HG03064 (cell line): ENCODE measurements at regions not wholly inside any gene's neighbourhood (a gene's known extent, or its start where the extent isn't known, plus 50 kb on each side); places are given as distances from the start of the nearest gene placed in this dataset.

ENCODE experiments used
- ATAC-seq: cut with Tn5 transposase; IDR thresholded peaks from one replicate; pipeline ENCODE4 v1.9.1; 2021; ENCODE audit warnings: low read depth; ENCODE audit not compliant: unreplicated experiment

DNA sequence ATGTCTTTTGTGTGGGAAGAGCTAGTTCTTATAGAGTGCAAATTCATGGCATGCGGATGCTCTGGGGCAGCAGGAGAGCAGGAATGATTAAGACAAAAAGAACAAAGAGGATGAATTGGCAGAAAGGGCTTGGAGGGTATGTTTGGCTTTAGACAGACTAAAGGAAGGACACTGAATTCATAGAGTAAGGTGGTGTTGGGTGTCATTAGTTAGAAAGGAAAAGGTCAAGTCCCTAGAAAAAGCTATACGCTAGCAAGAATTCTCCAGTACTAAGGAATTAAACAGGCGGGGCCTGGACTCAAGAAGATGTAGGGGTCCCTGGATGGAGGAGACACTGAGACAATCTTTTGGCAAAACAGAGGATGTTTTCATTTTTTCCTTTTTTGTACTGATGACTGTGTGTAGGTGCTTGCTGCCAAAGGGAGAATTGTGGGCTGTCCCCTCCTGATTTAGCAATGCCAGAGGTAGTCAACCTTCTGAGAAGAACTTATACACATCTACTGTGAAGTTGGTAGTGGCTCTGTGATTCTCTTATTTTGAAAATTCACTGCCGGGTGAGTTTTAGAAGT is 391.0 kb downstream of the SPRY1 start:
- no peak for ATAC-seq

DNA sequence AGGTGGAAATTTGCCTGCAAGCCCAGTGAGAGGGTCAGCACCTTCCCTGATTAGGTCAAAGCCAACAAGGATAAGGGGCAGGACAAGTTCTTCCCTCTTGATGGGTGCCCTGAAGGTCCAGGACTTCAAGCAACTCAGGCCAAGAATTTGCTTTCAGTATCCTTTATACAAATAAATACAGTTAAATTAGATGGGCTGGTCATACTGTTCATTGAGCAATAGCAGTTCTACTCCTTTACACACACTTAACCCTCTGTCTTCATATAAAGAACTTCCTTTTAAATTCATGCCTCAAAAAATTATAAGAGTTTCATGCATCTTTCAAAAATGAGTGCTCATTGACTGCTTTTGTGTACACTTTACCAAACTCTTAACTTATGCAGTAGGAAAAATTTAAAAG is 392.0 kb downstream of the SPRY1 start:
- no peak for ATAC-seq

DNA sequence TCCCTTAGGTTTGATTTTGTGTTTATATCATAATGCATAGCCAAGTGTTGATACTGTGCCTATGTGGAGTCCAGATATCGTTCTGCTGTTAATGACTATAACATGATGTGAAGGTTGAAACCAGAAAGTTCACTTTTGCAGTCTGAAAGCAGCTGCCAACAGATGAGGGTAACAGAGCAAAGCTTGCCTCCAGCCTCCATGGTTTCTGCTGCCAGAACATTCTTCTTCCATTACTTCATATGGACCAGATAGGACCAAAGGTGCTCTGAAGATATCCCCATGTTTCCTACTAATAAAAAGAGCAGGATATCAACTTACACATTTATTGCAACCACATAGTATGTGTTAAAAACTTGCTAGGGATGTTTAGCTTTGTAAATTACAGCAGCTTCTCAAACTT is 394.1 kb downstream of the SPRY1 start:
- ATAC-seq: no peak

DNA sequence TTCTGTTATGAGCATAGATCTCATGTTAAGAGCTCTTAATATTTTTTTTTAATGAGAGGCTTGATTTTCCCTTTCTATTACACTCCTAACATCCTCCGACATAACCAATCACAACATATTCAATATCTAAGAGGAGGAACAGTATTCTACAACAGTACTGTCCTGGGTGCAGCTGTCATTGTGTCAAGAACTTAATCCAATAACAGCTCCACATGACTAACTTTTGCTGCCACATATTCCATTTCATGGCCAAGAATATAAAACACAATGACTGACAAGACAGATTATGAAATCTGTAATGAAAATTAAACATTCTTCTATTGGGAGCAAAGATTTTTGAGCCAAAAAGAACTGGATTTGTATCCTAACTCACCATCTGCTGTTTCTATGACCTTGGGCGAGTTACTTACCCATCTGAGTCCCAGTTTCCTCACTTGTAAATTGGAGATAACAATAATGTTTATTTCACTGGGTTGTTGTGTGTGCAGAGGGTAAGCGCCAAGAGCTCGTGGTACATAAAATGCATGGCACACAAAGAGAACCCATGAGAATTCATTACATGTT is 405.6 kb downstream of the SPRY1 start:
- ATAC-seq: no peak

DNA sequence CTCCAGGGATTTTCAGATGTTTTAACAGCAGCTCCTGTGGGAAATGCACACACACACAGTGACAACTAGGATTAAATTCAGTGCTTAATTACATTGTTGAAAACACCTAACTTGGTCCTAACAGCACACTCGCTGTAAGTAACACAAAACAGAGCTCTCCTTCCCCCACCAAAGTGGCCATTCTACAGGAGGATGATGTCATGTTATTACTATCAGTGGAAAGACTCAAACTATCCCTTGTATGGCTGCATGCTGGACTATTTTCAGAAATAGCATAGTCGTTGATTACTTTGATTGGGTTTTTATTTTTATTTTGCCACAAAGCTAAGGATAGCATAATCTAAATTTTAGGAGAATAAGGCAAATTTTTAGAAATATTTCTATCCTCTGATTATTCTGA is 406.3 kb downstream of the SPRY1 start:
- no peak for ATAC-seq

DNA sequence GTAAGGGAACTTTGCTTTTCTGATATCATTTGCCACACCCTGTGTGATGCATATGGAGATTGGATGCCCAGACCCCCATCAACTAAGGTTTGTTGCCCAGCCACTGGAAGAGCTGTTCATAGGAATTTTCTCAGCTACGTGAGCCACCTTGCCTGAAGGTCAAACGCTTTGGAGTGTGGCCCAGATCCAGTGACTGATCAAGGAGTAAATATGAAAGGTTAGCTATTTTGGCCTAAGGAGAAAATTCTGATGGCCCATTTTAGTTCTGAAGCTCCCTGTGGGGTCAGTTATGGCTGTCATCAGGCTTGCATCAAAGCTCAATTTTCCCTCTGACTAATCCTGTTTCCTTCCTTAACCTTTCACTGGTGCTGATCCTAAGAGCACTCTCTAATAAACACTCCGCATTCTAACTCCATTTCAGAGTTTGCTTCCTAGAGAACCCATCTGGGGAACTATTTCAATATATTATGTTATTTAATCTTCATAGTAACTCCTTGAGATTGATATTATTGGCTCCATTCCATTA is 407.7 kb downstream of the SPRY1 start:
- ATAC-seq: no peak

DNA sequence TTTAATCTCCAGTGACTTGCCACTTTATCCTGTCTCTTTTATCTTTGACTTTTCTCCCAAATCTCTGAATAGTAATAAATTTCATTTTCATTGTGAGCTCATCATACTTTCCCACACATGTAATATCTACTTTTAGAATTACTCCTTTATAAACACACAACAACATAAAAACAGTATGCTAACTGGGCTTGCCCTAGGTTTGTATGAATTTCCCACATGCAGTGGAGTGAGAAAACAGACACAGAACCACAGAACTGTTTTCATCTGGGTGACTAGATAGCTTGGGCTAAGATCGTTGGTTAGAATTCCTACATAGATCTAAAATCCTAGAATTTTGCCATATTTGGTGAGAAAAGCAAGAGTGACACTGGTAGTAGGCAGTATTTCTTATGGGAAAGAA is 409.5 kb downstream of the SPRY1 start:
- no peak for ATAC-seq

DNA sequence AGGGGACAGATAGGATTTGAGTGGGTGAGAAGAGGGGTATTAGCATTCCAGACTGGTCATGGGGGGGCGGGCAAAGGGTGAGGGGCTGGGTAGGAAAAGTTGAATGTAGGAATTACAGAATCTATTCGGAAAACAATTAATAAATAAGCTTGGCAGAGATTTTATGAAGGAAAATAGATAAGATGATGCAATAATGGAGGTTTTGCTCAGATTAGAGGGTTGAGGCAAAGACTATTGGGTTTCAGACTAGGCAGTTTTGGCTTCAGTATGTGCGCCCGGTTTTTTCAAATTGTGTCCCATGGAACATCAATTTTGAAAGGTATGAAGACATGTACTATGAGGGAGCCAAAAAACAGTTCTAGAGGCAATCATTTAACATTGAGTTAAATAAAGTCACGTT is 410.6 kb downstream of the SPRY1 start:
- no peak for ATAC-seq

DNA sequence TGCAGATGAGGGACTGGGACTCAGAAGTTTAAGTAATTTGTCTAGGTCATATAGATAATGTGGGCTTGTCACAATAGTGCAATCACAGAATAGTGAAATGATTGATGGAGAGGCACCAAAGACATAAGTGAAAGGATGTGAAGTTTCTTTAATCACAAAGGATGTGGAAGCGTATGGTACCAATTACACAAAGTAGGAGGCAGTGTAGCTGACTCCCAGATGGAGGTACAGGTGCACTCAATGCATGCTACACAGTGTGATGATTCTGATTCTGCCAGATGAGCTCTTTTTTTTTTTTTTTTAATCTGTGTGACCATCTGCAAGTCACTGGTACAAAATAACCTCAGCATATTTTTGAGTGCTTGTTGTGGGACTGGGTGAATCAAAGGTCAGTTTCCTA is 411.3 kb downstream of the SPRY1 start:
- ATAC-seq: no peak

DNA sequence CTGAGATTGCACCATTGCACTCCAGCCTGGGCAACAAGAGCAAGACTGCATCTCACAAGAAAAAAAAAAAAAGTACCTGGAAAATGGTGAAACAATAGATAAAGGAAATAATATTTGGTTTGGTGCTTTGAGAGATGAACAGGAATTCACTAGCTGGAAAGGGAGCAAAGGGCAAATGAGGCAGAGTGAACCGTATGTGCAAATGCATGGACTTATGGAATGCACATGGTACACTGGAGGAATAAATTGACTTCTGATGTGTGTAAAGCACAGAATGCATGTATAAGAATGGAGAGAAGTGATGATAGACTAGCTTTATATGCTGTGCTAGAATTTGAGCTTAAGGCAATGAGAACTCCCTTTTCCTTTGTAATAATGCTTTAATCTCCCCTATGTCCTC is 413.3 kb downstream of the SPRY1 start:
- ATAC-seq: no peak

DNA sequence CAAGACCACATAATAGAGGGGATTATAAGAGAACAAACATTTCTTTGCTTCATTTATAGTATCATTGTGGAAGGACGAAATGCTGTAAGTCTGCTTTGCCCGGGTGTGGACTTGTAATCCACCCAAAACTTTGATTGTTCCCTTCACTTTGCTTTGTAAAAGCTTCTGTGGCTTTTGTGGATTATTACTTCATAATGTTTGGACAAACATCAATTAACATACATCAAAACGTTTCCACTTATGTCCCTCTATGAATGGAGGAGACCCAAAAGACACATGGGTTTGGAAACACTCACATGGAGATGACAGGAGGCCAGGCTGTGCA is 415.4 kb downstream of the SPRY1 start:
- ATAC-seq: no peak

DNA sequence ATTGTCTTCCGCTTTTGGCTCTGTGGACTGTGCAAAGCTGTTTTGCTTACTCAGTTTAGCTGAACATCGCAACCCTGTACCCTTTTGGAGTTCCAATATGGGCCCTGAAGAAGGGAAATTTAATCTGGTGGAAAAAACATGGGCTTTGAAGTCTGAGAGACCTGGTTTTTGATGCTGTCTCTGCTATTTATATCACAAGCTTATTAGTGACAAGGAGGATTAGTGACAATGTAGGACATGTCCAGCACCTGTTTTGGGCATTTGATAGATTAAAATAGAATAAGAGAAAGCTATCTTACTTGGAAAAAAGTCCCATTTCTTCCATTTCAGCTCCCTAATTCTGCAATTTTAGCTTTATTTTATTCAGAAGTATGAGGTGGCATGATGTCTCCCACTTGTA is 417.3 kb downstream of the SPRY1 start:
- no peak for ATAC-seq

DNA sequence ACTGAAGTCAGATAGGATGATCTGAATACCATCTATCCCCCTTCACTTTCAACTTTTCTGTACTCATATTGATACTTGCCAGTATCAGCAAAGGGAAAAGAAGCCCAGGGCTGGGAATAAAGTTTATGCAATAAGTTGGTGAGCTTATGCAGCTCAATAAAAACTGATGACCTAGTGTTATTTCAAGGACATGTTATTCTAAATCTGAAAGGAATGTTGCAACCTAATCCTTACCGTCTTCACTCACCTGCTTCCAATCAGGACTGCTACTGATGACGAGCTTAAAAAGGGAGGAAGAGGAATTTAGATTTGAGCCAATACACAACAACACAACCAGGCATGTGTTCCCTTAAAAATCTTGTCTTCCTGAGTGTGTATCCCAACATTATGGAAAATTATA is 419.9 kb downstream of the SPRY1 start:
- no peak for ATAC-seq

DNA sequence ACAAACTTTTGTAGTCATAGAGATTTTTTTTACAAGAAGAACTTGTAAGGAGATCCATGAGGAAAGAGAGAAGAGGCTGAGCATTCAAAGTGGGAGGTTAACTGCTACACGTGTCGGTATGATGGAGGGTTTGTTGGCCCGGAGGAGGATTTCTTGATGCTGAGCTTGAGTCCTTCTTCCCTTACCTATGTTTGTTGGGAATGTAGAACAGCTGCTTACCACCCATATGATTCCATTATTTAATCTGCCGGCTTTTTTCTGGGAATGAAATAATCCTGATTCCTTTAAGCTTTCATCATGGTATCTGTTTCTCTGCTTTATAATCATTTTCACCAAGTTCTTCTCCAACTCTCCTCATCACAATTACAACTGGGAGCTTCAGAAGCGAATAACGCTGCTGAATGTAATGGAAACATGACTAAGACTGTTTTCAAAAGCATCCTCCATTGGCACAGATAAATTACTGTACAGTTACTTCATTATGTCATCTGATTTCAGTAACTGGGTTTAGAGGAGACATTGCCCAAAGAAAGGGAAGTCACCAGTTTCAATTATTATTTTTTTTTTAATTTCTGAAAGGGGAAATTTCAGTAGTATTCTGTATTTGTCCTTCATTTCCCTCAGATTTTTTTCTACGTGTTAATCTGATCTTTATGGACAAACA is 420.6 kb downstream of the SPRY1 start:
- no peak for ATAC-seq

DNA sequence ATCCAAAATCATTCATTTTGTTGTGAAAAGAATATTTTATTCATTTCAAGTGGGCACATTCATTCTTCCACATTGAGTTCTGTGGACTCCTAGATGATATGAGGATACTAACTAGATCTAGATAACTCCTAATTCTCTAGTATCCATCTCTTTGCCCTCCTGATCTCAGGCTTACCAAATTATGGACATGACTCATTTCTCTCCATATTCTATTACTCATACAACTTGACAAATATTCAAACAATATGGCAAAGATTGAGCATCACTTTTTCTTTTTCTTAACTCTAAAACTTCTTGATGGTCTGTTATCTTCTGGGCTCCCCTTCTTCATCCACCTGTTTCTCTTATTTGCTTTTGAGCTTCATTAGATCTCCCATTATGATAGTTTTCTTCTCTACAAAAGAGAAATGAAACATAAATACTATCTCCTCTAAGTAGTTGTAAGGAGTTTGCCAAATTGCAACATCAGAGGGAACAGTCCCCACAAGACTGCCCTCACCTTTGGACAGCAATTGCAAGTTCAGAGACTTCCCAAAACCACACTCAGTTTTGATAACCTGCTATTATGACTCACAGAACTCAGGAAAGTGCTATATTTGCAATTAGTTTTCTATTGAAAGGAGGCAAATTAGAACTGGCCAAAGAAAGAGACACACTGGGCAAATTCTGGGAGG is 422.9 kb downstream of the SPRY1 start:
- no peak for ATAC-seq

DNA sequence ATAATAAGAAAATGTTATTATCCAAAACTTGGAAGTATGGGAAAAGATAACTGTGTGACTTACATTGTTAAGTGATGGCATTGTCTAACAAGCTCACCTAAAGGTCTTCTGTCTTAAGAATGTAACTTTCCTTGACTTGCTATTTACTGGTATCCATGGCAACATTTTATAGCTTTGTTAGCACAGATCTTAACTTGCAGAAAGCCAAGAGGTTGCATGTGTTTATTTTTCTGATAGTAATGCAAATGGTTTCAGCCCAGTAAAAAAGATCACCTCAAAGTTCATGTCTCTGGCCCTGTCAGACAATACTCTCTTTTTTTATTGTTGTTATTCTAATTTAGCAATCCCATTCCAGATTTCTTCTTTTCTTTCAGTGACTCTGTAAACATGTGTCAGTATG is 425.3 kb downstream of the SPRY1 start:
- ATAC-seq: no peak

DNA sequence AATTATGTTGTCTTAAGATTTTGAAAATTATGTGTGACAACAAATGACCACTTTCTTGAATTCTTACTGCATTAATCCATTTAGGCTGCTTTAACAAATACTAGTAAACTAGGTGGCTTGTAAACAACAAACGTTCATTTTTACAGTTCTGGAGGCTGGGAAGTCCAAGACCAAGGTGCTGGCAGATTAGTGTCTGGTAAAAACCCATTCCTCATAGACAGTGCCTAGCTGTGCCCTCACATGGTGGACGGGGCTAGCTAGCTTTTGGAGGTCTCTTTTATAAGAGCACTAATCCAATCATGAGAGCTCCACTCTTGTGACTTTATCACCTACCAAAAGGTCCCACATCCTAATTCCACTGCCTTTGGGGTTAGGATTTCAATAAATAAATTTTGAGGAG is 425.8 kb downstream of the SPRY1 start:
- ATAC-seq: no peak

DNA sequence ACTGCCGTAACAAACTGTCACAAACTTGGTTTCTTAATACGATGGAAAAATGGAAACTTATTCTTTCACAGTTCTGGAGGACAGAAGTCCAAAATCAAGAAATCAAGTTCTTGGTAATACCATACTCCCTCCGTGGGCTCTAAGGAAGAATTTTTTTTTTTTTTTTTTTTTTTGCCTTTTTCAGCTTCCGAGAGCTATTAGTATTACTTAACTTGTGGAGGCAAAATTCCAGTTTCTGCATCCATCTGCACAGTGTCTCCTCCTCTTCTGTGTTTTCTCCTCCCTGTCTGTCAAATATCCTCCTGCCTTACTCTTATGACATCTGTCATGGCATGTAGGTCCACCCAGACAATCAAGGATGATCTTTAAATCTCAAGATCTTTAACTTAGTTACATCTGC is 426.6 kb downstream of the SPRY1 start:
- no peak for ATAC-seq

DNA sequence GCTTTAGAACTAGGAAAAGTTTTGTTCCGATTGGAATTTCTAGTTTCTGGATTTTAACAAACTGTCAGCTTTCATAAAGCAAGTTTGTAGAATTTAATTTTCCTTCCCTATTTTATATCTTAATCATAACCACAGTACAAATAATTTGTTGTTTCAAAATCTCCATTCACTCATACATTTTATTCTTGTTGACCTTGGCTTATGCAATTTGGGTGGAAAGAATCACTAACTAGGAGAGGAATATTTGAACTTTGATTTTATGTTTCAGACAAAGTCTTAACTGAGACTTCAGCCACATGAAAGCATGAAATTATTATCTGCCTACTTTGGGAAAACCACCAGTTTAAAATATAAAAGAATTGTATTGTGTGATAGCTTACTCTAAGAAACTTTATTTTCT is 427.9 kb downstream of the SPRY1 start:
- ATAC-seq: no peak

DNA sequence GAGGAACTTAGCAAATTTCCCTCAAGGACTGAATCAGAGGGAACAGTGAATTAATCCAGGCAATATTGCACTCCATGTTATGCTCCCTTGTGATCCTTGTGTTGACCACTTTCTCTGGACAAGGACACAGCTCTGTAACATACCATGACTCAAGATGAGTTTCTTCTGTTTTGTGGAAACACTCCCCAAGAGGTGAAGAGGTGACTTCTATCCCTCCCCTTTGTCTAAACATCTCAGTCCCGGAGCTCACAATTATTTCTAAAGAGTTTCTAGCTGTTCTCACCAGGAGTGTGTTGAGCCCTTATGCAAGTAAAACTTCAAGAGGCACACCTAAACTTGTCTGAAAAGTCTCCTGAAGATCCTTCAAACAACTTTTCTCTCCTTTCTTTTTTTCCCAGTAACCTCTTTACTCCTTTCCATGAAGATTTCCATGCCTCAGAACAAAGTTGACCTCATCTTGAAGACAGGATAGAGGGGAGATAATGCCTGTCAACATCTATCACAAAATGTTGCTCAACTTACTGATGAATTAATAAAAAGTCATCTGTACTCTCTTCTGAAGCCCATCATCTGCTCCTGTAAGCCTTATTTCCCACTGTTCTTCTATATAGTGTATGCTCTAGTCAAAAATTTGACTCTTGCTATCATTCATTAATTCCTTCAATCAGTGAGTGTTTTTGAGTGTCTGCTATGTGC is 429.1 kb downstream of the SPRY1 start:
- ATAC-seq: no peak

DNA sequence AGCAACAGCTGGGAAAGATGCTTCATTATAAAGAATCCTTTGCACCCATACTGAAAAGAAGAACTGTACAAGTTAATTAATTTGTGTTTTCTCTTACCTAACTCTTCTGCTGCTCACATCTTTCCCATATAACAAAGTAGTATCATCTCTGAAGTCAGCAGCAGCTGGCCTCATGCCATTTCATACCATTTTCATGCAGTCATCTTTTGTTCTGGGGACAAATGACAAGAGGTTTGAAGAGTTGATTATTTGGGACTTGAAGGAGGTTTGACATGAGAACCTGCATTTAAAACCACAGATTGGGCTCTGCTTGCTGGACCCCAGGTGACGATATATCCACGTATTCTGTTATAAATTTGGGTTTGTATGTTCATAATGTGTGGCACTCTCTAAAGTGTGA is 430.3 kb downstream of the SPRY1 start:
- no peak for ATAC-seq
